Activated T-cell treated with anti-CD3 and anti-CD28 coated beads, Interleukin-2, amount 50 U/mL, for 72 hours (primary cell): ENCODE measurements at regions not wholly inside any gene's neighbourhood (a gene's known extent, or its start where the extent isn't known, plus 50 kb on each side); places are given as distances from the start of the nearest gene placed in this dataset.

Experiments
- ATAC-seq, 2 donors: fragments of 150-1000 bp; cut with Tn5 transposase; replicated peaks in 1 of 2; 2 replicates each; pipeline ENCODE4 v1.10.0; 2021; ENCODE audit warnings: moderate library complexity in 2 of 2, mild to moderate bottlenecking in 1 of 2
- DNase-seq, 2 donors: peaks; one replicate each; pipeline ENCODE4 v3.0.0; 2021 to 2022; ENCODE audit warnings: mixed read lengths in 1 of 2
- H3K27ac Mint-ChIP-seq: one replicate; pipeline ENCODE4 v1.8.0; 2022; ENCODE audit warnings: mild to moderate bottlenecking, moderate library complexity, mixed read lengths
- H3K27me3 Mint-ChIP-seq: one replicate; pipeline ENCODE4 v1.8.0; 2022; ENCODE audit warnings: low read depth, mixed read lengths
- H3K36me3 Mint-ChIP-seq, 2 donors: one replicate each; pipeline ENCODE4 v1.8.0; 2022; ENCODE audit warnings: mixed read lengths in 2 of 2, mild to moderate bottlenecking in 1 of 2; ENCODE audit not compliant: insufficient read depth in 2 of 2
- H3K4me1 Mint-ChIP-seq: one replicate; pipeline ENCODE4 v1.8.0; 2022; ENCODE audit warnings: low read depth, mixed read lengths
- H3K4me3 Mint-ChIP-seq, 2 donors: one replicate each; pipeline ENCODE4 v1.8.0; 2022; ENCODE audit warnings: mild to moderate bottlenecking in 2 of 2, mixed read lengths in 2 of 2, moderate library complexity in 2 of 2
- H3K9me3 Mint-ChIP-seq, 2 donors: one replicate each; pipeline ENCODE4 v1.8.0; 2022; ENCODE audit warnings: mixed read lengths in 2 of 2

DNA sequence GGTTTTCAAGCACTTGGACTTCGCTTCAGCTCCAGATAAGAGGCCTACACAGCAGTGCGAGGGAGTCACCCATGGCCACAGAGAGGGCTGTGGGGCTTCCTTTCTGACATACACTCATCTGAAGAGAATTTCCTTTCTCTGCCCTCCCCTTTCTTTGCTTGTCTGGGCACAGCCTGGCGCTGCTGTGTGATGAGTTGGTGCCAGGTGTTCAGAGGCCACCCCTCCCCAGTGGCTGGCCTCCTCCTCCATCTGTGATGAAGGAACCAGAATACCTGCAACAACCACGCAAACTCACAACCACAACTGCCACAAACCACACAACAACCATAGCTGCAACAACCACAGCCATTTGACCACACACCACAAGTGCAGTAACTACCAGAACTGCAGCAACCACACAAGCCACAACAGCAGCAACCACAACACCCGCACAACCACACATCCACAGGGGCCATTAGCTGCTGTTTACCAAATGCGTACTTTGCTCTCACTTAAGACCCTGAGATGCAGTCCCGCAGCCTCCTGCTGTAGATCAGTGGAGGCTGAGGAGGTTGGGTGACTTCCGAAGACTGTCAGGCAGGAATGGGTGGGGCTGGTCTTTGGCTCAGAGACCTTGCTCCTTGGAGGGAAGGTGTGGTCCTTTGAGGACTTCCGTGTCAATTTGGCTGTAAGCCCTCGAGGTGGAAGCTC lies 71.1 kb downstream of the IER5 start:
- peak overlapping the region; percentile 91 for H3K27ac Mint-ChIP-seq
- H3K4me3 Mint-ChIP-seq = peak overlapping the region; percentile 23 to 46
- H3K36me3 Mint-ChIP-seq = peaks cover 6 to 18% of the 10 kb centered on the region in 2 donors
- H3K9me3 Mint-ChIP-seq = peaks cover 14 to 18% of the 10 kb centered on the region in 2 donors
- peaks cover 32% of the 10 kb centered on the region for H3K4me1 Mint-ChIP-seq
- H3K27me3 Mint-ChIP-seq = no peaks in the 10 kb centered on the region
- peak; percentile 64 to 71 for DNase-seq
- ATAC-seq = peak; percentile 88 to 92

DNA sequence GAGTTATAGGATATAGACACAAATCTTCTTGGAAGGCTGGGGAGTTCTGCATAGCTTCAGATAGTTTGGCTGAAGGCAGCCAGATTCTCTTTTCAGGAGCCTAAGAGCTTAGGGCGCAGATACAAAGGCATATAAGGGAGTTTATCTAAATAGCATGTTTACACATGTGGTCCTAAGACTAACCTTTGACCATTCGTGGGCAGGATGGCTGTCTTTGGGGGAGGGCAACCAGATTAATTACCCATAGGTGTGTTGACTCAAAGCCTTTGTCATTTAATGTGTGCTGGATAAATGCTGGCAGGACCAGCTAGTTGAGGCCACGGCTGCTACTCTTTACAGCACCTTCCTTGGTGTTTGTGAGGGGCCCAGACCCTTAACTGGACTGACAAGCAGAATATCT lies 71.8 kb downstream of the IER5 start:
- Mint-ChIP-seq H3K27ac (no peak overlapping the region), H3K4me1 (peaks cover 31% of the 10 kb centered on the region), H3K36me3 (peaks cover 9 to 22% of the 10 kb centered on the region in 2 donors), H3K4me3 (no peak overlapping the region), H3K27me3 (no peaks in the 10 kb centered on the region), H3K9me3 (peaks cover 16 to 20% of the 10 kb centered on the region in 2 donors)
- no peak for ATAC-seq
- no peak for DNase-seq

DNA sequence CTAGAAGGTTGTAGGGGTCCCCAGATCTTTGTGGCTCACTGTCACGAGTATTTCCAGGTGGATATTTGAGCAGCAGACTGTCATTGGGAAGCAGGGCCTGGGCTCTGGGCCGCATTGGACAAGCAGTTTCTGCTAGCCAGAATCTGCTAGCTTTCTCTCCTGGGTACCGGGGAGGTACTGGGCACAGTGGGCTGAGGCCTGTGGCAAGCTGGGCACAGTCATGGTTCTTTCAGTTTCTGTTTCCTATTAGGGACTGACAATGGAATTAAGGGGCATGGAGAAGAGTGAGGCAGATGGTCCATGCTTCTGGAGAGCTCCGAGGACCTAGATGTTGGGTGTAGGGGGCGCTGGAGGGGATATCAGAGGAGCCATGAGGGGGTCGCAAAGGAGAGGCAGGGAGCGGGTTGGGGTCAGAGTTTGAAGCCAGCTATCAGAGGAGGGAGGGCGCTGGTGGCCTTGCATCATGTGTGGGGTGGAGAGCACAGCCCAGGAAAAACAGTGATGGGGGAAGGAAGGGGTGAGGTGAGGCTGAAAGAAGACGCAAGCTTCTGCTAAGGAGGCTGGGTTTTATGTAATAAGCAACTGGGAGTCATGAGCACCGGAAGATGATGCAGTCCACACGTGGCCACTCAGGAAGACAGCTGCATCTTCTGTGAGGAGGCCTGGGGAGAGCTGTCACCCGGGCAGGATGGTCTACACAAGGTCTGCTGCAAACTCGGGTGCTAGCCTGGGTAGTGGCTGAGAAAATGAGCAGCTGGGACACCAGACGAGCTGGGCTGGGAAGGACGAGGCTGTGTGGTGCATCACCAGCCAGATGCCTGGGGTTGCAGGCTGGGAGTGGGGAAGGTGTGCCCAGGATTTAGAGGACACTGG lies 72.7 kb downstream of the IER5 start:
- peaks cover 16 to 20% of the 10 kb centered on the region in 2 donors for H3K9me3 Mint-ChIP-seq
- ATAC-seq (no peak), DNase-seq (no peak)
- H3K27ac Mint-ChIP-seq = no peak overlapping the region
- H3K4me3 Mint-ChIP-seq = no peak overlapping the region
- no peaks in the 10 kb centered on the region for H3K27me3 Mint-ChIP-seq
- H3K4me1 Mint-ChIP-seq = peaks cover 29% of the 10 kb centered on the region
- peaks cover 11 to 23% of the 10 kb centered on the region in 2 donors for H3K36me3 Mint-ChIP-seq

DNA sequence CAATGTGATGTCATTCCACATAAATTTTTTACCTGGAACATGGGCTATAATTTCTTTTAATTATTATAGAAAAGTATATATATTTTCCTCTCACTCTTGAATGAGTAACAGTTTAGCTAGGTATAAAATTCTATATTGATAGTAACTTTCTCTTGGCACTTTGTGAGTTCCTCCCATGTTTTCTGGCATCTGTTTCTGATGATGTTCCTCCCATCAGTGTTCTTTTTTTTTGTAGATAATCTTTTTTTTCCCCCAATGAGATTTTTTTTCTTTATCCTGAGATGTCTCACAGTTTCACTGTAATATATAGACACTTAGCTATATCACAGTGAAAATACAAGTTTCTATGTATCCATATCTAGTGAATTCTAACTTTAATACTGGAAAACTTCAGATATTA lies 75.2 kb downstream of the IER5 start:
- Mint-ChIP-seq H3K4me1 (peaks cover 21% of the 10 kb centered on the region), H3K27ac (no peak overlapping the region), H3K36me3 (peaks cover 11 to 23% of the 10 kb centered on the region in 2 donors), H3K27me3 (no peaks in the 10 kb centered on the region), H3K9me3 (peaks cover 16 to 20% of the 10 kb centered on the region in 2 donors), H3K4me3 (no peak overlapping the region)
- DNase-seq (no peak), ATAC-seq (no peak)

DNA sequence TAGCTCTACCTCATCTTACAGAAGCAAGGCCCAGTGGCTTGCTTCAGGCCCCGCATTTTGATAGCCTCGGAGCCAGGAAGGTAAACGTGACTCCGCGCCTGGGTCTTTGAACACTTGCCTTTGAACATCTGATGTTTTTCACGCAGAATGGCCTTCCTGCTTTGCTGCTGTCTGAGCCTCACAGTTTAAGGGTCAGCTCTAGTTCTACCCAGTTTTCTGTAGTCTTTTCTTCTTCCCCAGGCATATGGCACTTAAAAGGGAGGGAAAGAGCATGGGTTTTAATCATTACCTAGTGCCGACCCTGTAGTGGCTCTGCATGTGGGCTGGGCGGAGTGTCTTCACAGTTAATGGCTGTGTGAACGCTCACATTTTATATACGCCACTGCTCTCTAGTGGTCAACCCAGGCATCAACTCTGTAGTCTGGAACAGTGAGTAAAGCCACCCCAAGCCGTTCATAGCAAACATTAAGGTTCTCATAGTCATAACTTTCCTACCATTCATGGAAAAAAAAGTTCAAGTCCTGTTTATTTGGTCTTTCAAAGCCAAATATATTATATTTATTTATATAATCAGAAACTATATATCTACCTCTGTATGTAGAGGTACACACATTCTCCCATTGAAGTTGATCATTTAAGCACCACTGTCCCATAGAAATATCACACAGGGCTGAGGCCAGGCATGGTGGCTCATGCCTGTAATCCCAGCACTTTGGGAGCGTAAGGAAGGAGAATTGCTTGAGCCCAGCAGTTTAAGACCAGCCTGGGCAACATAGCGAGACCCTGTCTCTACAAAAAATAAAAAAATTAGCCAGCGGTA lies 78.1 kb downstream of the IER5 start:
- Mint-ChIP-seq H3K27ac (no peak overlapping the region), H3K27me3 (peaks cover 7% of the 10 kb centered on the region), H3K4me1 (peaks cover 5% of the 10 kb centered on the region), H3K9me3 (peaks cover 16 to 17% of the 10 kb centered on the region in 2 donors), H3K36me3 (peaks cover 11 to 19% of the 10 kb centered on the region in 2 donors), H3K4me3 (peak overlapping the region; percentile 50 to 52)
- ATAC-seq (peak; percentile 99 to 100), DNase-seq (peak; percentile 75 to 76)

DNA sequence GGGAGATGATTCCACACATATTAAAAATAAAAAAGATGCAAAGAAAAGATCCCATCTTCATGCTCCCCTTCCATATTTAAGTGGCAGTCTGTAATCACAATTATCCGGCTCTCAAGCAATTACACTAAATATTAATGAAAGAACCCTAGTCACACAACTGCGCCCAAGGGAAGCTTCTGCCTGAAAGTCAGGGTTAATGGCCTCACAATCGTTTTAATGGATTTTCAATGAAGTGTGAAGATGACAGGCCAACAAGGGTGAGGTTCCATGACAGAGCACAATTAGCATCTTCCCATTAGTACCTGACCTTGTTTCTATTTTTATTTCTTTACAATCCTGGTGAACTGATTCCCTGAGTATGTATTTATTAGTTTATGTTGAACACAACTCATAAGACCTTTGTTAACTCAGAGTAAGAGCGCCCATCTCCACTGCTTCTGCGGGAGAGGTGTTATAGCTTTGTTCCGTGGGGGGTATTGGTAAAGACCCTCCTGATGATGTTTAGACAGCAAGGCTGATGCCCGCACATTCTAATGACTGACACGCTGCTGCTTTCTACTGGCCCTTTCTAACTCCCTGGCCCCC lies 80.9 kb downstream of the IER5 start:
- peaks cover 7% of the 10 kb centered on the region for H3K27me3 Mint-ChIP-seq

DNA sequence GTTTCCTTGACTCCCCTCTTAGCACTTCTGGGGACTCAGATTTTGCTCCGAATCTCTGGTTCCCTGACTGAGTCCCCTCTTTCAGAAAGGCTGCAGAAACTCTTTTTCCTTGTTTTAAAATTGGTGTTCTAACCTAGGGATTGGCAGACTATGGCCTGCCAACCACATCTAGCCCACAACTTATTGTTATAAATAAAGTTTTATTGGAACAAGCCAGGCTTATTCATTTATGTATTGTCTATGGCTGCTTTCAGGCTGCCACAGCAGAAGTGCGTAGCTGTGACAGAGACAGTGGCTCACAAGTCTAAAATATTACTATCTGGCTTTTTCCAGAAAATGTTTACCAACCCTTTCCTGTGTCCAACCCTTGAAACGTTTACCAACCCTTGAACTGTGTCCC lies 81.7 kb downstream of the IER5 start:
- H3K27ac Mint-ChIP-seq = no peak overlapping the region
- ATAC-seq (no peak), DNase-seq (no peak)
- peaks cover 2 to 7% of the 10 kb centered on the region in 2 donors for H3K36me3 Mint-ChIP-seq
- peaks cover 5% of the 10 kb centered on the region for H3K4me1 Mint-ChIP-seq
- peaks cover 7% of the 10 kb centered on the region for H3K27me3 Mint-ChIP-seq
- no peak overlapping the region for H3K4me3 Mint-ChIP-seq
- no peaks in the 10 kb centered on the region for H3K9me3 Mint-ChIP-seq

More for the DNA sequence above, 80.9 kb downstream of the IER5 start:
- peaks cover 5% of the 10 kb centered on the region for H3K4me1 Mint-ChIP-seq
- no peak overlapping the region for H3K27ac Mint-ChIP-seq
- no peak overlapping the region for H3K4me3 Mint-ChIP-seq
- ATAC-seq (no peak), DNase-seq (no peak)
- peaks cover 2 to 4% of the 10 kb centered on the region in 2 donors for H3K9me3 Mint-ChIP-seq
- H3K36me3 Mint-ChIP-seq = peaks cover 4 to 11% of the 10 kb centered on the region in 2 donors

DNA sequence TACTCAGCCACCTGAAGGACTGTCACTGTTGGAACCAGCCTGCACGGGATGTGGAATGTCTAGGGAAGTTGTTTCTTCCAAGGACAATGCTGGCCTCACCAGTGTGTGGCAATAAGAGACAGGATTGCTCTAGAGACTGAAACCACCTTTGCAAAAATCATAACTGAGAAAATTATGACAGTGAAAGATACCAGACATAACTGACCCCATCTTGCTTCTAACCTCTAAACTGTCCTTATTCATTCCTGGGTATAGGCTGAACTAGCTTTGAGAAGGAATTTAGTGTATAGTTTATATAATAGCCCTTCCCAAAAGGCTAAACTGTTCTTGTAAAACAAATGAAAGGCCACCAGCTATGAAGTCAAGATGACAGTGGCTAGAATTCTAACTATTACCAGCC lies 83.6 kb downstream of the IER5 start:
- DNase-seq (no peak), ATAC-seq (no peak)
- H3K27me3 Mint-ChIP-seq = peaks cover 7% of the 10 kb centered on the region
- peaks cover 0 to 5% of the 10 kb centered on the region in 2 donors for H3K36me3 Mint-ChIP-seq
- no peak overlapping the region for H3K4me3 Mint-ChIP-seq
- no peaks in the 10 kb centered on the region for H3K9me3 Mint-ChIP-seq
- no peaks in the 10 kb centered on the region for H3K4me1 Mint-ChIP-seq
- no peak overlapping the region for H3K27ac Mint-ChIP-seq

DNA sequence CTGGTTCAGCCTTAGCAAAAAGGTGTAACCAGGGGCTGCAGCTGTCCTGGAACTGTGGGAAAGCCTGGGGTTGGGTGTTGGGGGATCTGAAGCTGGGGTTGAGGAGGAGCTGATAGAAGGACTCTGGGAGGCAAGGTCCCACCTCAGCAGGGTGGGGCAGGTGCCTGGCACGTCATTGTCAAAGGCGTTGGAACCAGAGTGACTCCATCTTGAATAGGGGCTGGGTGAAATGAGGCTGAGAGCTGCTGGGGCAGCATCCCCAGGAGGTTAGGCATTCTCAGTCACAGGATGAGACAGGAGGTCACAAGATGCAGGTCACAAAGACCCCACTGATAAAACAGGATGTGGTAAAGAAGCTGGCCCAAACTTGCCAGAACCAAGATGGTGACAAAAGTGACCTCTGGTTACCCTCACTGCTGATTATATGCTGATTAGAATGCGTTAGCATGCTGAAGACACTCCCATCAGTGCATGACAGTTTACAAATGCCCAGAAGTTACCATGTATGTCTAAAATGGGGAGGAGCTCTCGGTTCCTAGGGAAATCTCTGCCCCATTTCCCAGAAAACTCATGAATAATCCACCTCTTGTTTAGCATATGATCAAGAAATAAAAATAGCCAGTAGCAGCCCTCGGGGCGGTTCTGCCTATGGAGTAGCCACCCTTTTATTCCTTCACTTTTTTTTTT lies 85.4 kb downstream of the IER5 start:
- DNase-seq (no peak), ATAC-seq (no peak)
- no peaks in the 10 kb centered on the region for H3K9me3 Mint-ChIP-seq
- no peak overlapping the region for H3K4me3 Mint-ChIP-seq
- H3K36me3 Mint-ChIP-seq = peaks cover 0 to 5% of the 10 kb centered on the region in 2 donors
- H3K27ac Mint-ChIP-seq = no peak overlapping the region
- no peaks in the 10 kb centered on the region for H3K4me1 Mint-ChIP-seq
- H3K27me3 Mint-ChIP-seq = peaks cover 16% of the 10 kb centered on the region

DNA sequence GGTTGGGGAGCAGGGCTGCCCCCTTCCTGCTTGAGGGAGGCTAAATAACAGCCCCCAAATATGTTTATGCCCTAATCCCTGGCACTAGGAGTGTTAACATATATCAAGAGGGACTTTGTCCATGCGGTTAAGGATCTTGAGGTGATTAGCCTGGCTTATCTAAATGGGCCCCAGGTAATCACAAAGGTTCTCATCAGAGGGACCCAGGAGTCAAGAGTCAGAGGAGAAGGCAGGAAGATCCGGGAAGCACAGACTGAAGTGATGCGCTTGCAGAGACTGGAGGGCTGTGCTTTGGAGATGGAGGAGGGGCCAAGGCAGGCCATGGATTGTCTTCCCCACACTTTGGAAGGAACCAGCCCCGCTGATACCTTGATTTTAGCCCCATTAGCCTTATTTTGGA lies 86.4 kb downstream of the IER5 start:
- peaks cover 0 to 5% of the 10 kb centered on the region in 2 donors for H3K36me3 Mint-ChIP-seq
- no peak overlapping the region for H3K4me3 Mint-ChIP-seq
- ATAC-seq (no peak), DNase-seq (no peak)
- no peak overlapping the region for H3K27ac Mint-ChIP-seq
- H3K27me3 Mint-ChIP-seq = peaks cover 15% of the 10 kb centered on the region
- peaks cover 6% of the 10 kb centered on the region for H3K4me1 Mint-ChIP-seq
- no peaks in the 10 kb centered on the region for H3K9me3 Mint-ChIP-seq

DNA sequence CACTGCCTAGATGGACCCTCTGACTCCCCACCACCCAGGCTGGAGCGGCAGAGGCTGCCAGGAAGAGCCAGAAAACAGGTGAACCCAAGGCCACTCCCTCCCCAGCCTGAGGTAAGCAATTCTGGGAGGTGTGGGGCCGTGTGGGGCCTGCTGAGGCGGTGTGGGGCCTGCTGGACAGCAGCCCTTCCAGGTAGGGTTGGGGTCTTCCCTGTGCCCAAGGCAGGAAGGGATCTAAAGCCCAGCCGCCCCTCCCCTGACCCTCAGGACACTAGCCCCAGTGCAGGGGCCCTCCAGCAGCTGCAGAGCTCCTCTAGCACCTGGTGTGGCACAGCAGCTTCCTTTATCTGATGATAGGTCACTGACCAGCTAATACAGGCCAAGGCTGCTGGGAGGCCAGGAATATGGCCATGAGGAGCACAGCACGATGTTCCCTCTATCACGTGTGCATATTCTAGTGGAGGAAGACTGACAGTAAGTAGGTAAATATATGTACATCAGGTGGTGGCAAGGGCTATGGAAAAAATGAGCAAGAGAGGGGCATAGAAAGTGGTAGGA lies 86.9 kb downstream of the IER5 start:
- DNase-seq (no peak), ATAC-seq (no peak)
- peaks cover 9% of the 10 kb centered on the region for H3K27me3 Mint-ChIP-seq
- no peak overlapping the region for H3K4me3 Mint-ChIP-seq
- no peaks in the 10 kb centered on the region for H3K9me3 Mint-ChIP-seq
- H3K36me3 Mint-ChIP-seq = peaks cover 0 to 5% of the 10 kb centered on the region in 2 donors
- peaks cover 11% of the 10 kb centered on the region for H3K4me1 Mint-ChIP-seq
- no peak overlapping the region for H3K27ac Mint-ChIP-seq

DNA sequence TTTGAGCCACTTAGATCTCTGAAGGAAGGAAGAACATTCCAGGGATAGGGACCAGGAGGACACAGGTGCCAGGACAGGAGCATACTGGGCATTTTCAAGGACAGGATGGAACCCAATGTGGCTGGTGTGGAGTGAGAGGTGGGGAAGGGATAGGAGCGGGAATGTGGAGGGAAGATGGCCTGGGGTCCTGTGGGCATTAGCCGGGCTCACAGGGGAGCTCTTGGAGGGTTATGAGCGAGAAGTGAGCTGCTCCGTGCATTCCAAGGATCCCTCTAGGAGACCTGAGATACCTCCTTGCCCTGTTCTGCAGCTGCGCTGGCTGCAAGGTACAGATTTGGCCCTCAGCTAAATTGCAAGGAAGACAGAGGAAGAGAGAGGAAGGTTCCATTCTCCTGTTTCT lies 87.5 kb downstream of the IER5 start:
- H3K4me1 Mint-ChIP-seq = peaks cover 13% of the 10 kb centered on the region
- ATAC-seq = no peak
- DNase-seq = no peak
- no peak overlapping the region for H3K27ac Mint-ChIP-seq
- H3K27me3 Mint-ChIP-seq = peaks cover 9% of the 10 kb centered on the region
- H3K4me3 Mint-ChIP-seq = no peak overlapping the region
- H3K9me3 Mint-ChIP-seq = no peaks in the 10 kb centered on the region
- peaks cover 0 to 5% of the 10 kb centered on the region in 2 donors for H3K36me3 Mint-ChIP-seq
